ENCODE measurements at regions not wholly inside any gene's neighbourhood (a gene's known extent, or its start where the extent isn't known, plus 50 kb on each side); places are given as distances from the start of the nearest gene placed in this dataset.

GRCh38 chr17:79356839-79357447 lies 253.9 kb downstream of the RBFOX3 start:
- intact Hi-C loops (cut with micrococcal nuclease), result no loop called here

- intact Hi-C loops (cut with micrococcal nuclease), result no loop called here
Measured at GRCh38 chr17:79355165-79355564, 255.7 kb downstream of the RBFOX3 start.

GRCh38 chr17:79354173-79354820 lies 256.6 kb downstream of the RBFOX3 start:
- intact Hi-C loops (cut with micrococcal nuclease), result no loop called here

GRCh38 chr17:79353548-79353947 lies 257.3 kb downstream of the RBFOX3 start:
- intact Hi-C loops (cut with micrococcal nuclease), result no loop called here

- intact Hi-C loops (cut with micrococcal nuclease), result no loop called here
Measured at GRCh38 chr17:79353016-79353415, 257.8 kb downstream of the RBFOX3 start.

GRCh38 chr17:79350533-79350932 lies 260.3 kb downstream of the RBFOX3 start:
- intact Hi-C loops (cut with micrococcal nuclease), result no loop called here

- intact Hi-C loops (cut with micrococcal nuclease), result no loop called here
Measured at GRCh38 chr17:79349506-79350400, 261.1 kb downstream of the RBFOX3 start.

- intact Hi-C loops (cut with micrococcal nuclease), result no loop called here
Measured at GRCh38 chr17:79342376-79342775, 267.8 kb downstream of the ENGASE start.

- intact Hi-C loops (cut with micrococcal nuclease), result no loop called here
Measured at GRCh38 chr17:79341816-79342215, 267.2 kb downstream of the ENGASE start.

GRCh38 chr17:79341222-79341780 lies 266.7 kb downstream of the ENGASE start:
- intact Hi-C loops (cut with micrococcal nuclease), result no loop called here

GRCh38 chr17:79340333-79341221 lies 266.0 kb downstream of the ENGASE start:
- intact Hi-C loops (cut with micrococcal nuclease), result no loop called here

GRCh38 chr17:79339321-79339720 lies 264.7 kb downstream of the ENGASE start:
- intact Hi-C loops (cut with micrococcal nuclease), result no loop called here

GRCh38 chr17:79338604-79339003 lies 264.0 kb downstream of the ENGASE start:
- intact Hi-C loops (cut with micrococcal nuclease), result no loop called here

GRCh38 chr17:79338152-79338551 lies 263.5 kb downstream of the ENGASE start:
- intact Hi-C loops (cut with micrococcal nuclease), result no loop called here

GRCh38 chr17:79337053-79337452 lies 262.4 kb downstream of the ENGASE start:
- intact Hi-C loops (cut with micrococcal nuclease), result no loop called here

- intact Hi-C loops (cut with micrococcal nuclease), result no loop called here
Measured at GRCh38 chr17:79335456-79335855, 260.8 kb downstream of the ENGASE start.

- intact Hi-C loops (cut with micrococcal nuclease), result no loop called here
Measured at GRCh38 chr17:79332011-79332554, 257.5 kb downstream of the ENGASE start.

- intact Hi-C loops (cut with micrococcal nuclease), result no loop called here
Measured at GRCh38 chr17:79331492-79331891, 256.9 kb downstream of the ENGASE start.

GRCh38 chr17:79330696-79331095 lies 256.1 kb downstream of the ENGASE start:
- intact Hi-C loops (cut with micrococcal nuclease), result no loop called here

- intact Hi-C loops (cut with micrococcal nuclease), result no loop called here
Measured at GRCh38 chr17:79330229-79330628, 255.6 kb downstream of the ENGASE start.

GRCh38 chr17:79326814-79327213 lies 252.2 kb downstream of the ENGASE start:
- intact Hi-C loops (cut with micrococcal nuclease), result no loop called here
